ENCODE measurements at regions not wholly inside any gene's neighbourhood (a gene's known extent, or its start where the extent isn't known, plus 50 kb on each side); places are given as distances from the start of the nearest gene placed in this dataset.
"Not testable (repeated sequence)": the region's sequence is repeated elsewhere in the genome, so short reads cannot be mapped to it uniquely, and the experiment has no call there.

DNA sequence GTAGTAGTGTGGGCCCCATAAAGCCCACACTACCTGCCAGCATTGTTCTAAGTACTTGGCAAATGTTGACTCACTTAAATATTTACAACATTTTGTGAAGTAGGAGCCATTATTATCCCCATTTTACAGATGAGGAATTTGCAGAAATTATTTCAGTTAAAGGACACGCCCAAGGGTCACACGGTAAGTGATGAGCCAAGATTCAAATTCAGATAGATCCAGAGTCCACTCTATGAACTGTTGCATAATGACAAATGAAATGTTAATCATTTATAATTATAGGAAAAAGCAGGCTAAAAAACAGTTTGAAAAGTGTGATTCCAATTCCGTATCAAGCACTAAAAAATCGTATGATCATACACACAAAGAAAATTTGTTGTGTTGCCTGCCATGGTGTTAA lies 108.4 kb downstream of the MDH1 start:
- no peak for DNase-seq (ENCODE audit: insufficient read length)
- FAIRE-seq, result no peak
- TF ChIP-seq POLR2AphosphoS5 (IDR thresholded peaks at IDR 0.05; ENCODE audit: low read depth, low read length), result no peak

DNA sequence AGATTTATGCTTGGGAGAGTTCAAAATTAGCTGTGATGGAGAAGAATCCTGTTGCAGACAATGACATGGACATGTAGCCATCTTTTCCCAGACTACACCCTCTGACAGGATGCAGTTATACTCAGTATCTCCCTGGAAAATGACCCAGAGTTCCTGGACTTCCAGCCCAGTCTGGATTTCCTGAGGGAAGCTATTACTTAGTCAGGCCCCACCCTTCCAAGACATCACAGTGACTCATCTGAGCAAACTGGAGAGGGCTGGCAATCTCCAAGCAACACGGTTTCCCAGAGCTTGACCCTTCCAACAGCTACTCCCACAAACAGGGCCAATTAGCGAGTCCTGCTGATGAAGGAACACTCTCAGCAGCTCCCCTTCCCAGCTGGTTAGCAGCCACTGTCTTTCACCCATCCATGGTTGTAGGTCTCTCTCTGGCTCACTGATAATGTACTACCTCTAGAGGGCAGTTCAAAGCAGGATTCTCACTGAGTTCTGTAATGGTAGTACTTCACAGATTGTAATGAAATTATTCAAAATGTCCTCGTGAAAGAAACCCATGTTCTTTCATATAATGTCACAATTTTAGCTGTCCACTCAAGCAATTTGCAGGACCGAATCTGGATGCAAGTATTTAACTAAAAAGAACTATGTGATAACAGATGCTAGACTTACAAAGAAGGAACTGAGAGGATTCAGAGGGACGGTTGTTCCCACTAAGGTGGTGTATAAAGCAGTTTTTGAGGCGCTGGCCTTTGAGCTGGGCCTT lies 110.2 kb downstream of the MDH1 start:
- TF ChIP-seq TAF1 (IDR thresholded peaks at IDR 0.05; ENCODE audit: borderline replicate concordance, low read depth, low read length), result no peak
- TF ChIP-seq POLR2A (IDR thresholded peaks at IDR 0.05; ENCODE audit: low read depth, low read length), result no peak
- no peak for TF ChIP-seq POLR2AphosphoS5 (IDR thresholded peaks at IDR 0.05; ENCODE audit: low read depth, low read length)
- DNase-seq (ENCODE audit: insufficient read length) (no peak), FAIRE-seq (no peak)

DNA sequence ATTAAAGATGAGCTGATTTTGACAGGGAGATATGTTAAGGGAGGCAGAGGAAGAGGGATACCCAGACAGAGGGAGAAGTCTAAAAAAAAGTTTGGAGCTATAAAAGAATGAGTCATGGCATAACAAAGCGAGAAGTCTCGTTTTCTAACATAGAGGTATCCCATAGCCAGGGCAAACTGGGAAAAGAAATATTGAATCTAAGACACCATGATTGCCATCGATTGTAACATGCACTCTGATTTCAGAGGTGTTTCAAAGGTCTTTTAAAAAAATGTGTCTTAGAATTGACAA lies 110.7 kb downstream of the MDH1 start:
- TF ChIP-seq TAF1 (IDR thresholded peaks at IDR 0.05; ENCODE audit: borderline replicate concordance, low read depth, low read length), result no peak
- FAIRE-seq, result no peak

DNA sequence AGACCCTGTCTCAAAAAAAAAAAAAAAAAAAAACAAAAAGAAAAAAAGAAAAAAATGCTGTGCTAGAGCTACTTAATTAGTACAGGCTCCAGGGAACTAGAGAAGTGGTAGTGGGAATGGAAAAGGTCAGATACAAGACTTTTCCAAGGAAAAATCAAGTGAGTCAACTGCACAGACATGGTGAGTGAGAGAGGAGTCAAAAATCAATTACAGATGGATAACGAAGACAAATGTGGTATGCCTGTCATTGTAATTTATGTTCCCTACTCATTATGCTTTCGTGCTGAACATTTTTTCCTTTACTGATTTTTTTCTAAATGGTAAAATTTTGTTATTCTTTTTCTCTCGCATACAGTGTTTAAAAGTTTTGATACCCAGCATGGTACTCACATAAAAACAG lies 111.5 kb downstream of the MDH1 start:
- DNase-seq (ENCODE audit: insufficient read length) (no peak), FAIRE-seq (no peak)
- TF ChIP-seq TAF1 (IDR thresholded peaks at IDR 0.05; ENCODE audit: borderline replicate concordance, low read depth, low read length) (no peak), POLR2AphosphoS5 (IDR thresholded peaks at IDR 0.05; ENCODE audit: low read depth, low read length) (no peak), POLR2A (IDR thresholded peaks at IDR 0.05; ENCODE audit: low read depth, low read length) (no peak)

More for the DNA sequence above, 110.7 kb downstream of the MDH1 start:
- no peak for DNase-seq (ENCODE audit: insufficient read length)

DNA sequence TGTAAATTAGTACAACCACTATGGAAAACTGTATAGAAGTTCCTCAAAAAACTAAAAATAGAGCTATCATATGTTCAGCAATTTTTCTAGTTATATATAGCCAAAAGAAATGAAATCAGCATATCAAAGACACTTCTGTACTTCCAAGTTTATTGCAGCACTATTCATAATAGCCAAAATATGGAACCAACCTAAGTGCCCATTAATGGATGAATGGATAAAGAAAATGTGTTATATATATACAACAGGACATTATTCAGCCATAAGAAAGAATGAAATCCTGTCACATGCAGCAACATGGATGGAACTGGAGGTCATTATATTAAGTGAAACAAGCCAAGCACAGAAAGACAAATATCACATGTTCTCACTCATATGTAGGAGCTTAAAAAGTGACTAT lies 112.6 kb downstream of the MDH1 start:
- DNase-seq (ENCODE audit: insufficient read length) (no peak), FAIRE-seq (no peak)
- no peak for TF ChIP-seq POLR2A (IDR thresholded peaks at IDR 0.05; ENCODE audit: low read depth, low read length)
- no peak for TF ChIP-seq POLR2AphosphoS5 (IDR thresholded peaks at IDR 0.05; ENCODE audit: low read depth, low read length)
- no peak for TF ChIP-seq TAF1 (IDR thresholded peaks at IDR 0.05; ENCODE audit: borderline replicate concordance, low read depth, low read length)

DNA sequence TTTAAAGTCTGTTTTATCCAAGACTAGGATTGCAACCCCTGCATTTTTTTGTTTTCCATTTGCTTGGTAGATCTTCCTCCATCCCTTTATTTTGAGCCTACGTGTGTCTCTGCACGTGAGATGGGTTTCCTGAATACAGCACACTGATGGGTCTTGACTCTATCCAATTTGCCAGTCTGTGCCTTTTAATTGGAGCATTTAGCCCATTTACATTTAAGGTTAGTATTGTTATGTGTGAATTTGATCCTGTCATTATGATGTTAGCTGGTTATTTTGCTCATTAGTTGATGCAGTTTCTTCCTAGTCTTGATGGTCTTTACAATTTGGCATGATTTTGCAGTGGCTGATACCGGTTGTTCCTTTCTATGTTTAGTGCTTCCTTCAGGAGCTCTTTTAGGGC lies 117.3 kb downstream of the MDH1 start:
- DNase-seq (ENCODE audit: insufficient read length); FAIRE-seq: not testable (repeated sequence)

DNA sequence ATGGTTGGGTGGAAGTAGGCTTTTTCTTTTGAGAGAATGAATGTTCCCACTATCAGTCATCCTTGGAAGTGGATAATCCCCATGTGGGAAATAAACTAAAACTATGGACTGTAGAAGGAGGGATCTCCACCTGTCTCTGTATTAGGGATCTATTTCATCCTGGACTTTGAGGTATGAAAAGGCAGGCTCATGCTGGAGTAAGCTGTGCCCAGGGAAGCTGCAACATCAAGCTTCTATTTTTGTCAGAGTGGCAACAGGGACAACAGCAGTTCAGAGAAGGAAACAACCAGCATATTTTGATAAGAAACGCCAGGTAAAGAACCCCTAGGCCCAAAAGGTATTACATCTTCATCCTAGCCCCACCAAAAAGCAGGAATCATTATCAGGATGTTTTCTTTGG lies 122.0 kb downstream of the MDH1 start:
- no peak for TF ChIP-seq POLR2AphosphoS5 (IDR thresholded peaks at IDR 0.05; ENCODE audit: low read depth, low read length)
- TF ChIP-seq POLR2A (IDR thresholded peaks at IDR 0.05; ENCODE audit: low read depth, low read length), result no peak
- no peak for TF ChIP-seq TAF1 (IDR thresholded peaks at IDR 0.05; ENCODE audit: borderline replicate concordance, low read depth, low read length)
- DNase-seq (ENCODE audit: insufficient read length), result no peak
- no peak for FAIRE-seq

DNA sequence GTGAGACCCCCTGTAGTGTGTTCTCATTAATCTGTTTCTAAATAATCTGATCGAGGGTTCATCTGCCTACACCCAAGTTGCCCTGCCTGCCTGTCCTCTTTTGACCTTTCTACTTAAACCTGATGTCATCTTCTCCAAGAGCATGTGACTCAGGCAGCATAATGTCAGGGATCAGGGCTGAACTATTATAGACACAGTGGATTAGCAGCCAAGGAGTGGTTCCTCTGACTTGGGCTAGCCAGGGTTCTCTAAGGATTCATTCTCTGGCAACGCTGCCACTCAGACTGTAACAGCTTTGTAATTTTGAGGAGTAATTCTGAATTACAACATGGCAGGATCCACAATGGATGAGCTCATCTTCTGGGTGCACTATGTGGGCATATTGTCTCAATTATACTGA lies 124.0 kb downstream of the MDH1 start:
- no peak for FAIRE-seq
- DNase-seq (ENCODE audit: insufficient read length), result no peak
- TF ChIP-seq POLR2AphosphoS5 (IDR thresholded peaks at IDR 0.05; ENCODE audit: low read depth, low read length), result no peak
- TF ChIP-seq TAF1 (IDR thresholded peaks at IDR 0.05; ENCODE audit: borderline replicate concordance, low read depth, low read length), result no peak
- TF ChIP-seq POLR2A (IDR thresholded peaks at IDR 0.05; ENCODE audit: low read depth, low read length), result no peak

DNA sequence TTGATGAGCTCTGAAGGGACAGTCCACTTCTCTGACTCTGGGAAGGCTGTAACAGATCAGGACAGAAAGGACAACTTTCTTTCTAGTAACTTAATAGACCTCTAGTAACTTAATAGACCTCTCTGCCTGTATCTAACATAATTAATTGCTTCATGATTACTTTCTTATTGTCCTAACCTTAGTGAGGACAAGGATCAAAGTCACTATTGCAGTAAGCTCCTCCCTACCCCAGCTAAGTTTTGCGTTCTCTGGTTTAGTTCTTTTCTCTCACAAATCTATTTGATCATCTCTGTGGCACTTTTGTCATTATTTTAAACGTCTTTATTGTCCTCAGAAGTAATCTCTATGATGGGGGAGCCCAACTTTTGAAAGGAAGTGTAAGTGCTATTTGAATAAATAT lies 125.5 kb upstream of the UGP2 start:
- no peak for FAIRE-seq
- no peak for TF ChIP-seq POLR2AphosphoS5 (IDR thresholded peaks at IDR 0.05; ENCODE audit: low read depth, low read length)
- DNase-seq (ENCODE audit: insufficient read length), result no peak

DNA sequence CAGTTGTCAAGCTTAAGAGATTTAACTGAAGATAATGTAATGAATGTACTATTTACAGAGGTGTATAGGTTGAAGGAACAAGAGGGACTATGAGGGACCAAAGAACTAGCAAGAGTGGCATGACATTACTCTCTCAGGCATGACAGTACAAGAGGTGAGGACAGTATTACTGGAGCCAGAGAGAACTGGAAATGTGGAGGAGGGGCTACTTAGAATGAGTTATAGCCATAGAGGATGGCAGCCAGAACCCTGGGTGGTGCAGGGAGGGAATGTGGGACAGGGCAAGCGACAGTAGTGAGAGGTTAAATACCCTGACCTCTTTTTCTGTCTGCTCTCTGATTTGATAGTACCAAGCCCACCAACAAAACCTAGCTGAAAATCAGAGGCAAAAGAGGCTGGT lies 122.6 kb upstream of the UGP2 start:
- FAIRE-seq, result no peak
- no peak for TF ChIP-seq TAF1 (IDR thresholded peaks at IDR 0.05; ENCODE audit: borderline replicate concordance, low read depth, low read length)
- no peak for TF ChIP-seq POLR2A (IDR thresholded peaks at IDR 0.05; ENCODE audit: low read depth, low read length)
- no peak for TF ChIP-seq POLR2AphosphoS5 (IDR thresholded peaks at IDR 0.05; ENCODE audit: low read depth, low read length)
- no peak for DNase-seq (ENCODE audit: insufficient read length)

DNA sequence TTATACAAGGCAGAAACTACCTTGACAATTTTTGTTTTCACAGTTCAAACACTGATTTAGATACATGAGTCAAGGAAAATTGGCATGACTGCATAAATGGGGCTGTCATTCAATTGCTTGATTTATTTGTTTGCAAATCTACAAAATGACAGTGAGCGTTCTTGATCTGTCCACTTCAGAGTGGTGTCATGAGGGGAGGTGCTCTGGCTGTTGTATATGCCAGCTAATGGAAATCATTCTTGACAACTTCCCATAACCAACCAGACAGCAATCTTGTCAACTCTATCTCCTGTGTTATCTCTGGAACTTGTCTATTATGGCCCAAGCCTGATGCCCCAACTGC lies 120.6 kb upstream of the UGP2 start:
- FAIRE-seq, result peak; percentile 30
- TF ChIP-seq TAF1 (IDR thresholded peaks at IDR 0.05; ENCODE audit: borderline replicate concordance, low read depth, low read length) (no peak), POLR2A (IDR thresholded peaks at IDR 0.05; ENCODE audit: low read depth, low read length) (no peak), POLR2AphosphoS5 (IDR thresholded peaks at IDR 0.05; ENCODE audit: low read depth, low read length) (no peak)
- DNase-seq (ENCODE audit: insufficient read length), result no peak

DNA sequence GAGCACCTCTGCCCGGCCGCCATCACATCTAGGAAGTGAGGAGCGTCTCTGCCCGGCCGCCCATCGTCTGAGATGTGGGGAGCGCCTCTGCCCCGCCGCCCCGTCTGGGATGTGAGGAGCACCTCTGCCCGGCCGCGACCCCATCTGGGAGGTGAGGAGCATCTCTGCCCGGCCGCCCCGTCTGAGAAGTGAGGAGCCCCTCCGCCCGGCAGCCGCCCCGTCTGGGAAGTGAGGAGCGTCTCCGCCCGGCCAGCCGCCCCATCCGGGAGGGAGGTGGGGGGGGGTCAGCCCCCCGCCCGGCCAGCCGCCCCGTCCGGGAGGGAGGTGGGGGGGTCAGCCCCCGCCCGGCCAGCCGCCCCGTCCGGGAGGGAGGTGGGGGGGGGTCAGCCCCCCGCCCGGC lies 119.4 kb upstream of the UGP2 start:
- DNase-seq (ENCODE audit: insufficient read length); FAIRE-seq: not testable (repeated sequence)

DNA sequence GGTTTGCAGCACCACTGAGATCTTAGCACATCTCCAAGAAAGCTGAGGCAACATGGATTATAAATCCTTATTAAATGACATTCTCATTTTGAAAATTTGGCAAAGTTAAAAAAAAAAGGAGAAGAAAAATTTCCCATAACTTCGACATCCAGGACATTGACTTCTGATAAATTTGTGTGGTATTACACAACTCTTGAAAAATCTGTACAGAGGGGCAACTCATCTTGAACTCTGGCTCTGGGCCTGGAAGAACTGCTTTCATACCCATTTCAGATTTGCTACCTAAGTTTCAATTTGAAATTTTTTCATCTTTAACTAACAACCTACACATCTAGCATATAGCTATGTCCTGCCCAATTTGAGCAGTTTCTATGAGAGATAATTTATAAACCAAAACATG lies 118.0 kb upstream of the UGP2 start:
- DNase-seq (ENCODE audit: insufficient read length), result no peak
- TF ChIP-seq POLR2A (IDR thresholded peaks at IDR 0.05; ENCODE audit: low read depth, low read length) (no peak), POLR2AphosphoS5 (IDR thresholded peaks at IDR 0.05; ENCODE audit: low read depth, low read length) (no peak), TAF1 (IDR thresholded peaks at IDR 0.05; ENCODE audit: borderline replicate concordance, low read depth, low read length) (no peak)
- no peak for FAIRE-seq

DNA sequence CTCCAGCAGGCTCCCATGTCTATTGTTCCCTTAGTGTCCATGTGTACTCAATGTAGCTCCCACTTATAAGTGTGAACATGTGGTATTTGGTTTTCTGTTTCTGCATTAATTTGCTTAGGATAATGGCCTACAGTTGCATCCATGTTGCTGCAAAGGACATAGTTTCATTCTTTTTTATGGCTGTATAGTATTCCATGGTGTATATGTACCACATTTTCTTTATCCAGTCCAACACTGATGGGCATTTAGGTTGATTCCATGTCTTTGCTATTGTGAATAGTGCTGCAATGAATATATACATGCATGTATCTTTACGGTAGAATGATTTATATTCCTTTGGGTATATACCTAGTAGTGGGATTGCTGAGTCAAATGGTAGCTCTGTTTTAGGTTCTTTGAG lies 116.5 kb upstream of the UGP2 start:
- not testable (repeated sequence) for FAIRE-seq; DNase-seq (ENCODE audit: insufficient read length)

Measured in GM12892 (cell line).